ENCODE measurements at regions not wholly inside any gene's neighbourhood (a gene's known extent, or its start where the extent isn't known, plus 50 kb on each side); places are given as distances from the start of the nearest gene placed in this dataset.
"Not testable (repeated sequence)": the region's sequence is repeated elsewhere in the genome, so short reads cannot be mapped to it uniquely, and the experiment has no call there.

DNA sequence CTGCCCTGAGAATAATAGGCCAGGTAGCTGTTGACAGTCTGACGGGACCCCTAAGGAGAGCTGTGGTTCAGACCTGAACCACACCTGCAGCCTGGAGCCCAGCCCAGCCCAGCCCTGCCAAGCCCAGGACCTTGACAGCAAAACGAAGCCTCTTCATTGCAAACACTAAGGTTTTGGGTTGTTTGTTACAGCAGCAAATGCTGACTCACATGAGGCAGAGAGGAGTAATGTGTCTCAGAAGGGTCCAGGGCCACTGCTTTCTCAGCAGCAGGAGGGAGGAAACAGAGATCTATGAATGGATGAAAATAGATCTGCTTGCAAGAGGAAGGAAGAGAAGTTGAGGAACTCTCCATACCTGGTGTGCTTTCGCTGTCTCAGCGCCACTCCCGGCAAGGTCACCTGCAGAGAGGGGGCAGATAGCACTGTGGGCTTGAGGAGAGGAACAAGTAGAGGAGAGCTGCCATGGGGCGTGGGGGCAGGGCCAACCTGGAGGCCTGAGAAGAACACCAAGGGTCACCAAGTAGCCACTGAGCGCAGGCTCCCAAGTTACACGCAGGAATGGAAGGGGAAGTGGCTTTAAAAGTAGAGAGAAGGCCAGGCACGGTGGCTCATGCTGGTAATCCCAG lies 127.2 kb downstream of the ZNF281 start:
- DNase-seq (ENCODE audit: low spot score) = no peak

GRCh38 chr1:200281201-200281835 lies 128.5 kb downstream of the ZNF281 start:
- DNase-seq (ENCODE audit: low spot score) = no peak

DNA sequence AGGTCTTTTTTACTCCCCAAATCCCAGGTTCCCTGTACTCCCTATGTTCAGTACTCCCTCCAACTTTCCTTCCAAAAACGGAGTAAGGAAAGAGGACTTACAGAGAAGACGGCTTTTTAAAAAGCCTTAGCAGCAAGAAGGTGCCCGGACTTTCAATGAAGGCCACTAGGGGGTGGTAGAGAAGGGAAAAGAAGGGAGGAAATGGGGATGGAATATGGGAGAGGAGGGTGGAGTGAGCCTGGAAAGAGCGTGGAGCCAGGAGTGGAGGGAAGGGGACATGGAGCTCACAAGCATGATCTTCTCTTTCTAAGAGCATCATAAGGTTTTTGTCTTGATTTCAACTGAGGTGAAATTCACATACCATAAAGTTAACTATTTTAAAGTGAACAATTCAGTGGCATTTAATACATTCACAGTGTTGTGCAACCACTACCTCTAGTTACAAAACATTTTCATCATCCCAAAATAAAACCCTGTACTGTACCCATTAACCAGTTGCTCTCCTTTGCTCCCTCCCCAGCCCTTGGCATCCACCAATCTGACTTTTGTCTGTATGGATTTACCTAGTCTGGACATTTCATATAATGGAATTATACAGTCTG lies 129.9 kb downstream of the ZNF281 start:
- peak; percentile 35 for DNase-seq (ENCODE audit: low spot score)

GRCh38 chr1:200275816-200276453 lies 133.9 kb downstream of the ZNF281 start:
- no peak for DNase-seq (ENCODE audit: low spot score)

DNA sequence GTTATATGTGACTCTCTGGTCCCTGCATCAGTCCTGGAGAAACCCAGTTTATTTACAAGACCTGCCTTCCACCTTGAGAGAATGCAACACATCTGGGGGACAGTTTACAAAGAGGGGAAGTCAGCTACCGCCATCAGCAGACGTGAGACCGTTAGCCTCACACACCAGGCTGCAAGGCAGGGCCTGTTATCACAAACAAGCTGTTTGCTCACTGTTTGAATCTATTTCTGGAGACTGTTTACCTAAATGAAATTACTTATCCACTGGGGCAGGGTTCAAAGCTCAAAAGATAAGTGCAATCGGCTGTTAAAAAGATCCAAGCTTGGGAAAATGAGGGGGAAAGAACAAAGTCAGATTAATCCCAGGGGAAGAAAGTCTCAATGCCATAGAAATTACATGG lies 134.4 kb downstream of the ZNF281 start:
- no peak for DNase-seq (ENCODE audit: low spot score)

DNA sequence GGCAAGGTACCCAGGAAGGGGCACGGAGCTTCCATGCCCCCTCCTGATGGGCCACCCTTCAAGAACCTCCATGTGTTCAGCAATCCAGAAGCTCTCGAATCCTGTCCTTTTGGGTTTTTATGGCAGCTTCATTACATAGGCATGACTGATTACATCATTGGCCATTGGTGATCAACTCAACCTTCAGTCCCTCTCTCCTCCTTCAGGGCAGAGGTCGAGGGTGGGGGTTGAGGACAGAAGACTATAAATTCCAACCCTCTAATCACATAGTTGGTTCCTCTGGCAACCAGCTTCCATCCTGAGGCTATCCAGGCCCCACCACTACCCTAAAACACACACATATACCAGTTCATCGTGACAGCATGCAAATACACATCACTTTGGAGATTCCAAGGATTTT lies 135.7 kb downstream of the ZNF281 start:
- DNase-seq (ENCODE audit: low spot score) = no peak

DNA sequence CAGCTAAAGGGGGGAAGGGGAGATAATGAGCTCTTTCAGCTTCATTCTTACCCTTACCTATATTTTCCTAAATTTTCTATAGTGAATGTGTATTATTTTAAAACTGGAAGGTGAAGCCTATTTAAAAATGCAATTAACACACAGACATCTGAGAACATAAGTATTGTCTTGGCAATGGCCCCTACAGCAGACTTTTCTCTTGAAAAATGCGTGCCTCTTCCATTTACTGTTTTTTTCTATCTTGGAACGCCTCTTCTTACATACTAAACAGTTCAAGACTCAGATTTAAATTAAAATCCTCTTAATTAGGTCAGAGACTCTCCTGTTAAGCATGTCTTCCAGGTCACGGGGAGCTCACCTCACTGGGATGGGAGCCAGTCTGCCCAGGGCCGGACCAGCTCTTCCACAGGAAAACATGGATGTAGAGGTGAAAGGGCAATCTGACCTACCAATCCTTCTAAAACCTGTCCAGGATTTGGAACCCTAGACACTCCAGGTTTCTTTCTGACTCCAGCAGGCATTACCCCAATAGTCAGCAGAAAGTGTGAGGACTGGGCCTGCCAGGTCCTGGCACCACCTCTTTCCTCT lies 137.3 kb downstream of the ZNF281 start:
- no peak for DNase-seq (ENCODE audit: low spot score)

DNA sequence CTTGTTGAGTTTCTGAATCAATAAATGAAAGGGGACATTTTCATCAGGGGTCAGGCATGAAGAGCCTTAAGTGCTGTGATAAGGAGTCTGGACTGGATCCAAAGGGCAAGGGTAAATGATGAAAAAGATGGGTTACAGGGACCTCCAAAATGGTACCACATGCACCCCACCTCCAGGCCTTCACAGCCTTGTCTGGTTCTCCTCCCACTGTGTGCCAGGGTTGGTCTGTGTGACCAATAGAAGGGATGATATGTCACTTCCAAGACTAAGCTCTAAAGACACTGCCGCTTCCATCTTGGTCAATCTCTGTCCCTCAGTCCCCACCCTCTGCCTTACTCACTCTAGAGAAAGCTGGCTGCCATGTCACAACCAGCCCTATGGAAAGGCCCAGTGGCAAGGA lies 140.6 kb downstream of the ZNF281 start:
- no peak for DNase-seq (ENCODE audit: low spot score)

DNA sequence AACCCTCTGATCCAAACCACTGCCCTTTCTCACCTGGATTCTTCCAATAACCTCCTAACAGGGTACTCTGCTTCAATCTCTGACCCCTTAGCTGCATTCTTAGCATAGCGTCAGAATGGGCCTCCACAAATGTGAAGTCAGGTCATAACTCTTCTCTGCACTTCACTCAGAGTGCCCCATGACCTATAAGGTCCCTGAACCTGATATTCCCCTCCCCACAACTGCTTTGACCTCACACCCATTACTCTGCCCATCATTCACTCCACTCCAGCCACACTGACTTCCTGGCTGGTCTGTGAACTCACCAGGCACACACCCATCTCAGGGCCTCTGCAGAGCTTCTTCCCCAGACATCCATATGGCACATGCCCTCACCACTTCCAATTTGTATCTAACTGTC lies 141.9 kb downstream of the ZNF281 start:
- DNase-seq (ENCODE audit: low spot score) = no peak

DNA sequence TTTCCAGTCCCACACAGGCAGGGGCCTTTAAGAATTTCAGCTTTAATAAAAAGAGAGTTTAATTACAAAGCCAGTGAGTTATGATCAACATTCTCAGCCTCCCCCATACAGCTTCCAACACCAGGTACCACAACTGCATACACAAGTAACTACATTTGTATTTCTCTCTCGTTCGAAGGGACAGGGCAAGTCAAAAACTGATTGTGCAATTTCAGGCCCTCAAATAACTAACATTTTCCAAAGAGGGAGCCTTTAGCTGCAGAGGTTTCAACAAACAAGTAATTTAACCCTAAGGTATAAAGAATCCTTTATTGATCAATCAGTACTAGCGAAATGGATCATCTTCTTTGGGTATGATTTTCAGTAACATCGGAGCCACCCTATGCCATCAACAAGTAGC lies 142.4 kb downstream of the ZNF281 start:
- no peak for DNase-seq (ENCODE audit: low spot score)

DNA sequence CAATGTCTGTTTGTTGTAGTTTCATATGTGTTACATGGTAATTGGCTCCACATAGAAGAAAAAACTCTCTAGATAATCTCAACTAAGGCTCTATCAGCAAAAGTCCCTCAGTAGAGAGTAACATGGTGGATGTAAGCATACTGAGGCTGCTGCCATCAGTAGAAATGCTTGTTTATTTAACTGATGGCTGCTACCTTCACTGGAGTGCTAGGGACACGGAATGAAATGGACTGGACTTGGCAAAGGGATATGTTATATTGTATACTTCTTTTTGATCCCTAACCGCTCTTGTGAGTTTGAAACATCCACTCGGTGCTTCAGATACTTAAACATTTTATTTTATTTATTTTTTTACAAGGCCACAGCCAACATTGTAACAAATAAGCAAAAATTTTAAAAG lies 143.0 kb downstream of the ZNF281 start:
- no peak for DNase-seq (ENCODE audit: low spot score)

DNA sequence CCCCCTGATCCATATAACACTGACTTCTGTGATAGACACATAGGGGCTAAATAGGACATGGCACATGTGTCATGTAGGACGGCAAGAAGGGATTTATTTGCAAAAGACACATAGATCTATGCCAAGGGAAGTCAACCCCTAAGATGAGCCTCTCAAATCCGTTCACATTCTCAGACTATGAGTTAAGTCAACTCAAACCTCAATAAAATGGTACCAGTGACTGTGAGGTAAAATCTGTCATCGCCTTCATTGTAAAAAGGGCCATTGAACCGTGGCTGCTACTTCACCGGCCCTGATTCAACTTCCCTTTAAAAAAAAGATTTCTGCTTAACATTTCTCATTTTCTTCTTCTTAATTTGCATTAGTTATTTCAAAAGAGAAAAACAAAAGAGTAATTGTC lies 144.0 kb downstream of the ZNF281 start:
- DNase-seq (ENCODE audit: low spot score) = no peak

DNA sequence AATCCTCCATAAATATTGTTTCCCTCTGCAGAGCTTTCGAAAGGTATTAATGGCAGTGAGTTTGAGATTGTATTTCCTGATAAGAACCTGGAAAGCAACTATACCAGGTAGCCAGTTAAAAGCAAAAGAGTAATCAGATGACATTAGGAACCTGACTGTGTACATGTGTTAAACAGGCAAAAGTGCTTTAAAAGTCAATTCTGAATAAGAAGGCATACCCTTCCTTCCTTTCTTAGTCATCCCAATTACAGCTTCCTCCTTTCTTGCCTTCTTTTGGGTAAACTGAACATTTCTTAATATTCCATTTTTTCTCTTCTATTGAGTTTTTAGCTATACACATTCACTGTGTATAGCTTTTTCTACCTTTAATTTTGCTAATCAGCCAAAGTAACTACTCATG lies 144.7 kb downstream of the ZNF281 start:
- DNase-seq (ENCODE audit: low spot score) = no peak

DNA sequence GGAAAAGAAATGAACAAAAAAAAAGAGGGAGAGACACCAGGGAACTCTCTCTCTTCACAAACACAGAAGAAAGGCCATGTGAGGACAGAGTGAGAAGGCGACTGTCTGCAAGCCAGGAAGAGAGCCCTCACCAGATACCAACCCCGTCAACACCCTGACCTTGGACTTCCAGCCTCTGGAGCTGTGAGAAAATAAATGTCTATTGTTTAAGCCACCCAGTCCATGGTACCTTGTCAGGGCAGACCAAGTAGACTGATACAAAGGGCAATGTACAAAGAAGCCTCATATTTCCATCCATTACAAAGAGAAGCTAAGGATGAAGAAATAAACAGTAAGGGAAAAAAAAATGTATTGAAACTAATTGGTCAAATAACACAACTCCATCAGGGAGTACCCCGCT lies 146.6 kb downstream of the ZNF281 start:
- DNase-seq (ENCODE audit: low spot score) = no peak

- peak; percentile 14 for DNase-seq (ENCODE audit: low spot score)
Measured at GRCh38 chr1:200262326-200262965, 147.4 kb downstream of the ZNF281 start.

- no peak for DNase-seq (ENCODE audit: low spot score)
Measured at GRCh38 chr1:200260597-200261335, 149.1 kb downstream of the ZNF281 start.

DNA sequence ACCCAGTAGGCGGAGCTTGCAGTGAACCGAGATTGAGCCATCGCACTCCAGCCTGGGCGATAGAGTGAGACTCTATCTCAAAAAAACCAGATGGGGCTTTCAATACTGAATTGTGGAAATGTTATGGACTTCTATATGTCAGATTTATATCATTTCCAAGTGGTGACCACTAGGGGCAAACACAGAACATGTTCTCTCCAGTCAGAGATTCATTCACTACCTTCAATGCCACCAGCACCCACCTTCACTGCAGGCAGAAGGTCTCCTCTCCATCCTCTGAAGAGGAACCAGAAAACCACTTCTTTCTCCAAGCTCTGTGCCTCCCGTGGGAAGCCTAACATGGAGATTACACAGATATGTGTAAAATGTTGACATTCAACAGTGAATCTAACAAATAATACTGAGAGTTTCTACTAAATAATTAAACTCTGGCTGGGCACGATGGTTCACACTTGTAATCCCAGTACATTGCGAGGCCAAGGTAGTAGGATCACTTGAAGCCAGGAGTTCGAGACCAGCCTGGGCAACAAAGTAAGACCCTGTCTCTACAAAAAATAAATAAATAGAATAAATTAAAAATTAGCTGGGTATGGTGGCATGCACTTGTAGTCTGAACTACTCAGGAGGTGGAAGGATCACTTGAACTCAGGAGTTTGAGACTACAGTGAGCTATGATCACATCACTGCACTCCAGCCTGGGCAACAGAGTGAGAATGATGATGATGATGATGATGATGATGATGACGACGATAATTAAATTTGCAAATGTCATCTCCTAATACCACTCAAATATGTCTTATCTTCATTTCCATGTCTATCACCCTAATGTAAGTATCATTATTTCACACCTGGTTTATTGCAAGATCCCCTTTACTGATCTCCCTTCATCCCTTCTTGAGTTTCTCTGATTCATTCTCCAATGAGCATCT lies 151.1 kb downstream of the ZNF281 start:
- DNase-seq (ENCODE audit: low spot score) = peak; percentile 71

GRCh38 chr1:200257235-200257634 lies 152.6 kb downstream of the ZNF281 start:
- DNase-seq (ENCODE audit: low spot score) = no peak

GRCh38 chr1:200254602-200255001 lies 155.2 kb downstream of the ZNF281 start:
- not testable (repeated sequence) for DNase-seq (ENCODE audit: low spot score)

DNA sequence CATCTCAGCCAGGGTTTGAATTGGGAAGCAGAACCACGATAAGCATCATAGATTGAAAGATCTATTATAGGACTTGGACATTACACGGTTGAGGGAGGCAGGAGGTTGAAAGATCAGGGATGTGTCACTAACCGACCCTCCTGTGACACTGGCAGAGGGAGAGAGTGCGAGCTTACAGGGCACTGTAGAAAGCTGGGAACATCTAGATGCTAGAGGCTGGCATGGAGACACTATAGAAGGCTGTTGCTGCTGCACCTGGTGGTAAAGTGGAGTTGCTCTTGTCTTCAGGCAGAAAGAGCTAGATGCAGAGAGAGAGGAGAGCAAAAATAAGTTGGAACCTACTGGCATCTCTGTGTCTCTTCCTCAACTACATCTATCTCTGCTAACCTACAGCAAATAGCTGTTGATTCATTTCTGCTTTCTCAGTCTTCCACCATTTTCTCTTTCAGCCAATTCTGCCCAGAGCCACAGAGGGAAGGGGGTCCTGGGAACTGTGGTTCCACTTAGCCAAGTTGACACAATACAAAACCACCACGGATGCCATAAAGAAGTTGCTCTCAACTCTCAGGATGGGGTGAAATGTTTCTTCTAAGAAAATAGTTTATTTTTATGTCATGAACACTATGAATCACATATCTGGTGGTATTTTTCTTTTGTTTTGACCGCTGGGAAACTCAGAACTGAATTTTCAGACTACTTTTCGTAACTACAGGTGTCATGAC lies 155.9 kb downstream of the ZNF281 start:
- DNase-seq (ENCODE audit: low spot score) = no peak
